ENCODE measurements at regions not wholly inside any gene's neighbourhood (a gene's known extent, or its start where the extent isn't known, plus 50 kb on each side); places are given as distances from the start of the nearest gene placed in this dataset.

DNA sequence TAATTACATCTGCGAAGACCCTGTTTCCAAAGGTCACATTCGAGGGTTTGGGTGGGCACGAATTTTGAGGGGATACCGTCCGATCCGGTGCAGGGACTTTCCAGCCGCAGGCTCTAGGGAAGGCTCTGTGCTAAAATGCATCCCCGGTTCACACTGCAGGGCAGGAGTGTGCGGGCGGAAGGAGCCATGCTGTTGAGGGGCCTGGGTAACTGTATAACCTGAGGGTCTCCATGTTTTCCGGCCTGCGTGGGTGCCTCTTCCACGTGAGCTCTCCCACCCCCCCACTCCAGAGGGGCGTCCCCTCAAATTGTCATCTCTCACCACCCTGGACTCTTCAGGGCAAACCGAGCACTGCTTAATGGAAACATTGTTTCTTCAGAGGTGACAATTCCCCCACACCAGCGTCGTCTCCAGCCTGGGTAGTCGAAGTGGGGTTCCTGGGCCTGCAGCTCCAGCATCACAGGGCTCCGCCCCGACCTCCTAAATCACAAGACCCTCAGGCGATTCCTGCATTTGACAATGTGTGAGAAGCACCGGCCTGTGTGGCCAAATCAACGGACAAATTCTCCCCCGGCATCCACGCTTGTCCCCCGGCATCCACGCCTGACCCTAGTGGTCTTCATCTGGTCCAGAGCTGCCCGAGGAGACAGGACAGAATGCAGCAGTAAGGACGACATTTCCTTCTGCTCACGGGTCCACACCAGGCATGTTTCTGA, 51.2 kb downstream of the FOXL3 start:
- peaks cover 8% of the 10 kb centered on the region for H3K36me3 Mint-ChIP-seq (ENCODE audit: insufficient read depth, unreplicated experiment)
- CTCF ChIA-PET = interaction anchor here (0.7 kb wide), 1 partner anchor 445 kb away, joined by 3 read pairs; no protein-coding TSS in a partner anchor
- DNase-seq = no peak

DNA sequence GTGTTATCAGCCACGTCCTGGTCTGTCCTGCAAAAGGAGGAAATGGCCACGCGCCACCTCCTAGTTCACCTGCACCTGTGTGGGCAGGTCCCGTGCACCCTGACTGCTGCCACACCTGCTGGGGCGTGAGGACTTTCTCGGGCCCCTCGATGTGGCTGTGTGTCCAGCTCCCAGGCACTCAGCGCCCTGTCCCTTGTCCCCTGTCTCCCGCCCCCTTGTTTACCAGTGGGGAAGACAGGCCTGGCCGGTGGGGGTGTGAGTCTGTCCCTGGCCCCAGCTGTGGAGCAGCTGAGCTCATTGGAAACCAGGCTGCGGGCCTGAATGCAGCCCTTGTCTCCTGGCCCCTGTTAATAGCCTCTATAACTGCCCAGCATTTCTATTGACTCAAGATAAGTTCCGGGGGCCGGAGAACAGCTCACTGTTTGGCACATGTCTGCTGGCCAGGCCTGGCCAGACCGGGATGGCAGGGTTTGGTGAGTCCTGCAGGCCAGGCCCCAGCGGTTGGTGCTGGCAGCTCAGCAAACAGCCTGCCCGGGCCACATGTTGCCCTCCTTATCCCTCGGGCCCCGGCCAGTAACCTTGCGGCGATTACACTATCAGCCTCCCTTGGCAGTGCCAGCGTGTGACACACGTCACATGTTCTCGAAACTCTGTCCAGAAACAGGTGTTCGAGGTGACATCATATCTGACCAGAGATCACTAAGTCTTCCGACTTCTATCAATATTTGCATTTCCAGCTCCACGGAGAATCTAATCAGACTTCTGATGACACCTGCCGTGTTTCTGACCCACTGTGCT, 52.1 kb downstream of the FOXL3 start:
- H3K27me3 Mint-ChIP-seq (ENCODE audit: unreplicated experiment) = peaks cover 75% of the 10 kb centered on the region
- peak; percentile 75 for DNase-seq
- no peak overlapping the region for H3K27ac Mint-ChIP-seq (ENCODE audit: unreplicated experiment)
- peaks cover 13% of the 10 kb centered on the region for H3K36me3 Mint-ChIP-seq (ENCODE audit: insufficient read depth, unreplicated experiment)
- peaks cover 16% of the 10 kb centered on the region for H3K4me1 Mint-ChIP-seq (ENCODE audit: low read depth, unreplicated experiment)
- no peak overlapping the region for H3K4me3 Mint-ChIP-seq (ENCODE audit: low read depth, unreplicated experiment)
- TF ChIP-seq, protein P1, sequence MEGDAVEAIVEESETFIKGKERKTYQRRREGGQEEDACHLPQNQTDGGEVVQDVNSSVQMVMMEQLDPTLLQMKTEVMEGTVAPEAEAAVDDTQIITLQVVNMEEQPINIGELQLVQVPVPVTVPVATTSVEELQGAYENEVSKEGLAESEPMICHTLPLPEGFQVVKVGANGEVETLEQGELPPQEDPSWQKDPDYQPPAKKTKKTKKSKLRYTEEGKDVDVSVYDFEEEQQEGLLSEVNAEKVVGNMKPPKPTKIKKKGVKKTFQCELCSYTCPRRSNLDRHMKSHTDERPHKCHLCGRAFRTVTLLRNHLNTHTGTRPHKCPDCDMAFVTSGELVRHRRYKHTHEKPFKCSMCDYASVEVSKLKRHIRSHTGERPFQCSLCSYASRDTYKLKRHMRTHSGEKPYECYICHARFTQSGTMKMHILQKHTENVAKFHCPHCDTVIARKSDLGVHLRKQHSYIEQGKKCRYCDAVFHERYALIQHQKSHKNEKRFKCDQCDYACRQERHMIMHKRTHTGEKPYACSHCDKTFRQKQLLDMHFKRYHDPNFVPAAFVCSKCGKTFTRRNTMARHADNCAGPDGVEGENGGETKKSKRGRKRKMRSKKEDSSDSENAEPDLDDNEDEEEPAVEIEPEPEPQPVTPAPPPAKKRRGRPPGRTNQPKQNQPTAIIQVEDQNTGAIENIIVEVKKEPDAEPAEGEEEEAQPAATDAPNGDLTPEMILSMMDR (IDR thresholded peaks at IDR 0.05; ENCODE audit: unreplicated experiment) = no peak
- CTCF ChIA-PET = interaction anchor here (0.6 to 0.7 kb wide), 7 partner anchors 9 to 920 kb away, joined by 3 to 7 read pairs (median 4); no protein-coding TSS in a partner anchor
- intact Hi-C loops (cut with micrococcal nuclease; ENCODE audit: unreplicated experiment) = no loop called here
- H3K9me3 Mint-ChIP-seq (ENCODE audit: low read depth, unreplicated experiment) = peaks cover 2% of the 10 kb centered on the region
- BruUV-seq (replicated peaks) = no TSS peak

More for the DNA sequence above, 51.2 kb downstream of the FOXL3 start:
- TF ChIP-seq, protein P1 (IDR thresholded peaks at IDR 0.05; ENCODE audit: unreplicated experiment) = no peak
- Mint-ChIP-seq H3K9me3 (ENCODE audit: low read depth, unreplicated experiment) (peaks cover 2% of the 10 kb centered on the region), H3K4me3 (ENCODE audit: low read depth, unreplicated experiment) (no peak overlapping the region), H3K27ac (ENCODE audit: unreplicated experiment) (no peak overlapping the region), H3K4me1 (ENCODE audit: low read depth, unreplicated experiment) (peaks cover 16% of the 10 kb centered on the region), H3K27me3 (ENCODE audit: unreplicated experiment) (peaks cover 76% of the 10 kb centered on the region)
- no TSS peak for BruUV-seq (replicated peaks)
- intact Hi-C loops (cut with micrococcal nuclease; ENCODE audit: unreplicated experiment) = no loop called here

DNA sequence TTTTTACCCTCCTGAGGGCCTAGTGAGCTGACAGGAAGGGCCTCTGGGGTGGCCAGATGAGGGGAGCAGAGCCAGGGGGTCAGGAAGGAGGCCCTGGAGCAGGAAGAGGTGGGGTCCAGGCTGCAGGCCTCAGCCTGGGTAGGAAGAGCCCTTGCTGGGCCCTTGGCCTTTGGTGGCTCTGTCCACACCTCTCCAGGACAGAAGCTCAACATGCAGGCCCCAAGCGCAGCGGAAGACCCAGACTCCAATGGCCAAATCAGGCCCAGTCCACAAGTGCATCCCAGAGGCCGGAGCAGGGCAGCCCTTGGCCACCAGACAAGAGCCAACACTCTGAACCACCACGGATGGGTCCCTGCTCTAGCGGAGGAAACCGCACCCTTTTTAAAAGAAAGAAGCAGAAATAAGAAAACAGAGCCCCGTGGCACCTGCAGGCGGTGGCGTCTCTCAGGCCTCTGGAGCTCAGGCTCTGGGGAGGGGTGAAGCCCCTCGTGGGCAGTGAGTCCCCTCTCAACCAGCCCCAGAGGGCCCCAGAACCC, 52.8 kb downstream of the FOXL3 start:
- no peak overlapping the region for H3K4me3 Mint-ChIP-seq (ENCODE audit: low read depth, unreplicated experiment)
- BruUV-seq (replicated peaks) = no TSS peak
- H3K27ac Mint-ChIP-seq (ENCODE audit: unreplicated experiment) = no peak overlapping the region
- intact Hi-C loops (cut with micrococcal nuclease; ENCODE audit: unreplicated experiment) = no loop called here
- peaks cover 2% of the 10 kb centered on the region for H3K9me3 Mint-ChIP-seq (ENCODE audit: low read depth, unreplicated experiment)
- TF ChIP-seq, protein P1 (IDR thresholded peaks at IDR 0.05; ENCODE audit: unreplicated experiment) = no peak
- DNase-seq = no peak
- peaks cover 16% of the 10 kb centered on the region for H3K4me1 Mint-ChIP-seq (ENCODE audit: low read depth, unreplicated experiment)
- H3K27me3 Mint-ChIP-seq (ENCODE audit: unreplicated experiment) = peaks cover 68% of the 10 kb centered on the region
- CTCF ChIA-PET = interaction anchor here (0.6 kb wide), 1 partner anchor 920 kb away, joined by 4 read pairs; no protein-coding TSS in a partner anchor
- H3K36me3 Mint-ChIP-seq (ENCODE audit: insufficient read depth, unreplicated experiment) = peaks cover 13% of the 10 kb centered on the region

DNA sequence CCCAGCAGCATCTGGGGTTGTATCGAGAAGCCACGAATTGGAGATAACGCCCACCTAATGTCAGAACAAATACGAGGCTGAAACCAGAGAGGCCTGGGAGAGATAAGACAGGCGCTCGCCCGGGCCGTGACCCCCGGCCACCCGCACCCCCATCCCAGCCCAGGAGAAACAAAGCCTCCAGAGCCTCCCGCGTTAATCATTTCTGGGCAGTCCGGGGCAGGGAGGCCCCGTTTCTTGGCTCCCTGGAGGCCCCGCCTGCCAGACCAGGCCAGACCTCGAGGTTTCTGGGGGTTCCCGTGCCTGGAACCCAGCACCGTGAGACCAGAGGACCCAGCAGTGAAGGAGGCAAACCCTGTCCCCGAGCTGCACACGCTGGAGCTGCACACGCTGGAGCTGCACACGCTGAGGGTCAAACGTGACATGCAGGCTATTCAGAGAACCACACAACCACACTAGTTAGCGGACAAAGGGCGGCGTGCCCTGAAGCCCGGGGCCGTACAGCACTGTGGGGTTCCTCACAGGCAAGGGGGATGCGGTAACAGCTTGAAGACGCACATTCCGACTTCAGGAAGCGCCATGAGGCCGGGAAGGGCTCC, 53.4 kb downstream of the FOXL3 start:
- no peak for DNase-seq
- TF ChIP-seq, protein P1 (IDR thresholded peaks at IDR 0.05; ENCODE audit: unreplicated experiment) = no peak
- BruUV-seq (replicated peaks) = no TSS peak
- no peak overlapping the region for H3K4me3 Mint-ChIP-seq (ENCODE audit: low read depth, unreplicated experiment)
- intact Hi-C loops (cut with micrococcal nuclease; ENCODE audit: unreplicated experiment) = no loop called here
- H3K27ac Mint-ChIP-seq (ENCODE audit: unreplicated experiment) = no peak overlapping the region
- peaks cover 2% of the 10 kb centered on the region for H3K9me3 Mint-ChIP-seq (ENCODE audit: low read depth, unreplicated experiment)
- peaks cover 13% of the 10 kb centered on the region for H3K36me3 Mint-ChIP-seq (ENCODE audit: insufficient read depth, unreplicated experiment)
- peaks cover 16% of the 10 kb centered on the region for H3K4me1 Mint-ChIP-seq (ENCODE audit: low read depth, unreplicated experiment)
- peaks cover 64% of the 10 kb centered on the region for H3K27me3 Mint-ChIP-seq (ENCODE audit: unreplicated experiment)
- CTCF ChIA-PET = no interaction called here
